ENCODE measurements at regions not wholly inside any gene's neighbourhood (a gene's known extent, or its start where the extent isn't known, plus 50 kb on each side); places are given as distances from the start of the nearest gene placed in this dataset.

GRCh38 chr10:42962902-42963231, 114.0 kb upstream of the RET start:
- TF ChIP-seq EZH2 (IDR thresholded peaks at IDR 0.05; ENCODE audit: low read depth, unreplicated experiment) = no peak
- no peak for TF ChIP-seq CTCF (conservative IDR thresholded peaks at IDR 0.05; ENCODE audit: low read depth in 2 of 2)
- TF ChIP-seq REST (IDR thresholded peaks at IDR 0.05; ENCODE audit: unreplicated experiment) = no peak
- no peak for TF ChIP-seq EZH2phosphoT487 (IDR thresholded peaks at IDR 0.05; ENCODE audit: unreplicated experiment)
- TF ChIP-seq POLR2AphosphoS5 (IDR thresholded peaks at IDR 0.05; ENCODE audit: low read depth) = no peak
